Choroid plexus epithelial cell (primary cell): ENCODE measurements at regions not wholly inside any gene's neighbourhood (a gene's known extent, or its start where the extent isn't known, plus 50 kb on each side); places are given as distances from the start of the nearest gene placed in this dataset.

Experiments
- DNase-seq: peaks from one replicate; pipeline ENCODE4 v3.0.0-alpha.2; 2010; ENCODE audit warnings: low read depth
- H3K4me3 ChIP-seq: 2 replicates; pipeline ENCODE4 v1.5.1; 2011; ENCODE audit warnings: low read depth, mild to moderate bottlenecking, control low read depth, low read length, moderate library complexity
- TF ChIP-seq, protein P1 (sequence below): conservative IDR thresholded peaks from 2 replicates; pipeline ENCODE4 v1.5.1; 2011; ENCODE audit warnings: low read depth, mild to moderate bottlenecking, control low read depth, inconsistent platforms, low read length, moderate library complexity

DNA sequence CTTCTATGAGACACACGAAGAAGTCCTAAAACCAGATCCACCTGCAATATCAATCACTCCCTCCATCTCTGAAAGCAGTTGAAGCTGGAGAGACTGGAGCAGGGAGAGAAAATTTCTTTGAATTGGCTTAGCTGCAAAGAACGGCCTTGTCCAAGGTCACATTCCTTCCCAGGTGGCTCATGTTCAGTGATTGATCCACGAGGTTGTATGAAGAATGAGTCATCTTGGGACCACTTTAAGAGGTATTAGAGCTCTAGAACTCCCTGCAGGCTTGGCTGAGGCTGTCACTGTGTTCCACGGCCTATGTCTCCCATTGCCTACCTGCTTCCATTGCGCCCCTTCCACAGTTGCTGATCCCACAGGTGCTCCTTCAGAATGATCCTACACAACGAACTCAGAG lies 68.2 kb downstream of the HMHB1 start:
- DNase-seq, result peak; percentile 52
- H3K4me3 ChIP-seq, result no peak overlapping the region
- TF ChIP-seq, protein P1, sequence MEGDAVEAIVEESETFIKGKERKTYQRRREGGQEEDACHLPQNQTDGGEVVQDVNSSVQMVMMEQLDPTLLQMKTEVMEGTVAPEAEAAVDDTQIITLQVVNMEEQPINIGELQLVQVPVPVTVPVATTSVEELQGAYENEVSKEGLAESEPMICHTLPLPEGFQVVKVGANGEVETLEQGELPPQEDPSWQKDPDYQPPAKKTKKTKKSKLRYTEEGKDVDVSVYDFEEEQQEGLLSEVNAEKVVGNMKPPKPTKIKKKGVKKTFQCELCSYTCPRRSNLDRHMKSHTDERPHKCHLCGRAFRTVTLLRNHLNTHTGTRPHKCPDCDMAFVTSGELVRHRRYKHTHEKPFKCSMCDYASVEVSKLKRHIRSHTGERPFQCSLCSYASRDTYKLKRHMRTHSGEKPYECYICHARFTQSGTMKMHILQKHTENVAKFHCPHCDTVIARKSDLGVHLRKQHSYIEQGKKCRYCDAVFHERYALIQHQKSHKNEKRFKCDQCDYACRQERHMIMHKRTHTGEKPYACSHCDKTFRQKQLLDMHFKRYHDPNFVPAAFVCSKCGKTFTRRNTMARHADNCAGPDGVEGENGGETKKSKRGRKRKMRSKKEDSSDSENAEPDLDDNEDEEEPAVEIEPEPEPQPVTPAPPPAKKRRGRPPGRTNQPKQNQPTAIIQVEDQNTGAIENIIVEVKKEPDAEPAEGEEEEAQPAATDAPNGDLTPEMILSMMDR, result no peak

DNA sequence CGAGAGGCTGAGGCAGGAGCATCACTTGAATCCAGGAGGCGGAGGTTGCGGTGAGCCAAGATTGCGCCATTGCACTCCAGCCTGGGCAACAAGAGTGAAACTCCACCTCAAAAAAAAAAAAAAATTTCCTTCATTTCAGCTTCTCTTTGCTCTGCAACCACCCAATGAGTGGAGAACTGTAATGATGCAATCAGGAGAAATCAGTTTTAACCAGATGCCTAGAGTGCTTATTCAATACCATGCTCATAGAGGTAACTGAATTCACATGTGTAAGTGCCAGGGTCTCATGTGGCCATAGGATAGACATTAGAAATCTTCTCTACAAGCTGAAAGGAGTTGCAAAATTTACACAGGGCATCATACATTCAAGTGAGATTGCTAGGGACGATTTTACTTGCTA lies 70.6 kb downstream of the HMHB1 start:
- no peak overlapping the region for H3K4me3 ChIP-seq
- DNase-seq, result peak; percentile 51
- TF ChIP-seq, protein P1, result no peak

DNA sequence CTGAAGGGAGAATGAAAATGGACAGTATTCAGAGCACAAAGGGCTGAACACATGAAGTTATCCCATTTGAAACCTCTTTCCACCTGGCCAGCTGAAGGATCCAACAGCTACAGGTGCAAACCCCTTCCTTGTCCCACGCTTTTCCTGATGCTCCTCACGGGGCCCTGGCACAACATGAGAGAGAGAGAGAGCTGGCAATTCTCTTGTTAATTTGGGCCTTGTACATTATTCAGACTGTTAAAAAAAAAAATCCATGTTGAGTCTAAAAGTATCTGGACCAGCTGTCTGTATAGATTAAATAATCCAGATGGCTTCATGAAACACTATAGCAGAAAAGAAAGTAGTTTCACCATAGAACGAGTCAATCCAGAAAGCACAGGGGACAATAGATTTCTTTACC lies 74.1 kb downstream of the HMHB1 start:
- TF ChIP-seq, protein P1, result no peak
- no peak for DNase-seq
- no peak overlapping the region for H3K4me3 ChIP-seq

DNA sequence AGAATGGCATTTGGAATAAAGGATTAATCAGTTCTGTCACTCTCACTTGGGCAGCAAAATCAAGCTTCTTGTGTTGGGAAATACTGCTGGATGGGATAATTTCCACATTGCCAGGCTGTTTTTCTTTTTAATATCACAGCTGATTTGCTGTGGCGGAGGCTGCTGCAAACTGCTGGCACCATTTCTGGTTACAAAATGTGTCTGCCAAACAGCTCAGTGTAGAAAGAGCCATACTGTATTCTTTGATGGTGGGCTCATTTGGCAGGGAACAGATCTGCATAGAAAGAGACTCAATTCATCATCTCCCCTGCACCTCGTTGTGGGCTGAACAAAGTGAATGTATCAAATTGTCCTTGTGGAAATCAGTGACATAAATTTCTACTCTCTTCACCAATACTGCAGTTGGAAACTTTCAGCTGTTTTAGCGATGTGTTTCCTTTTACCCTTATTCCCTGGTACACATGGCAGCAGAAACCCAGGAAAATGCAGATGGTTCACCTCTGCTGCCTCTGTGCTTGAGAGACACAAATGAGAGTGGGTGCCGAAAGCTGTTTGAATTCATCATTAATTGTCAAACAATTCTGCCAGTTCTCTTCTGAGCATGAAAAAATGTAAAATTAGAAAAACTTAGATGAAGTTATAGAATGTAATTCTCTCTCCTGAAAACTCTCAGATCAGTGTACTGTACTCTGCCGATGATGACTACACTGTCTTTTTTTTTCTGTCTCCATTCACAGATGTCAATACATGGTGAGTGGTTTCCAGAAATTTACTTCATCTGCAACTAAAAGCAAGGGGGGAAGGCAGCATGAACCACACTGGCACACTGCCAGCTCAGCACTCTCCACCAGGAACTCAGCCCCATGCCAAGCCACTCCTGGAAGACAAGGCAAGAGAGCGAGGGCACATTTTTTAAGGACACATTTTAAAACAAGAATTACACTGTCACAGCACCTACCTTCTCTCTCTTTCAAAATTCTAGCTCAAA lies 75.0 kb downstream of the HMHB1 start:
- TF ChIP-seq, protein P1, result no peak
- peak; percentile 60 for DNase-seq
- no peak overlapping the region for H3K4me3 ChIP-seq

DNA sequence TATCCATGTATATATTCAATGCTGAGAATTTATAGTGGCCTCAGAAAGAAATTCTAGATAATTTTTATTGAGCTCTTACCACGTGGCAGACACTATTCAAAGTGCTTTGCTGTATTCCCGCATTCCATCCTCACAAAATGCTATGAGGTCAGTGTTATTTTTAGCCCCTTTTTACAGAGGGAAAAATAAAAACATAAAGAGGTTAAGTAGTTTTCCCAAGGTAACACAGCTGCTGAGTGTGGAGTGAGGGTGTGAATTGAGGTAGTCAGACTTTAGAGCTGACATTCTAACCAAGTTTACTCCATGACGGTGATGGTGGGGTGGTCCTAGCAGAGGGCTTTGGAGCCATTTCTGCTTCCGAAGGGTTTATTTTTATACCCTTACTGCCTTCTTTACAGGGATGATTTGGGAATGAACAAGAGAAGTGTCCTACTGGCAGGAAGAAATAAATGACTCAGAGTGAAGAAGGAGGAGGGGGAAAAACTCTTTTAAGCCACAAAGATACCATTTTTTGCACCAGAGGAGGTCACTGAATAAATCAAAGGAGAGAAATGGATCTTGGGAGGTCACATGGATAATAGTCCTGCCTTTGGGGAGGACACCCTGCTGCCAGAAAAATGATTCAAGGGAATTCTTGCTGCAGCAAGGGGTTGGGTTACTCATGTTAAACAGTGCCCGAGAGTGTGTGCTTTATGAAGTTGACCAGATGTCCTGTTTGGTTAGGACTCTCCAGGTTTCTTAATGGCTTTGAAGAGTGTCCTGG lies 76.1 kb downstream of the HMHB1 start:
- H3K4me3 ChIP-seq, result no peak overlapping the region
- DNase-seq, result peak; percentile 66
- TF ChIP-seq, protein P1, result no peak

DNA sequence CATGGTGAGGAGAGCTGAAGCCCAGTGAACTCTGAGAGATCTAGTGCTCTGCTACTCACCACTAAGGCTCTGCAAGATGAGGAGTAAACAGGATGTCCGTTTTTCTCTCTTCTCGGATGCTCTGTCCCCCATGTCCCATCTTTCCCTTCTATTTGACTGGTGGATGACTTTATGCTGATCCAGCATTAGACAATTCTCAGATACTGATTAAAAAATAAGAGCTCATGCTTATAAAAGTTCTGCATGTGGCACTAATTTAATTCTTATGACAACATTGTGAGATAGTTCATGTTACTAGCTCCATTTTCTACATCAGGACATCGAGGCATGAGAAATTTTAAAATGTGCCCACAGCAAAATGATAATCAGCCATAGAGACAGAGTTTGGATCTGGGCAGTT lies 77.0 kb downstream of the HMHB1 start:
- DNase-seq, result no peak
- no peak overlapping the region for H3K4me3 ChIP-seq
- TF ChIP-seq, protein P1, result no peak
